ENCODE measurements at regions not wholly inside any gene's neighbourhood (a gene's known extent, or its start where the extent isn't known, plus 50 kb on each side); places are given as distances from the start of the nearest gene placed in this dataset.
A peak's percentile ranks its signal among the peaks of the same experiment; 100 is the strongest.

GRCh38 chr17:5772720-5773119 lies 188.4 kb upstream of the NLRP1 start:
- TF ChIP-seq STAT1 (IDR thresholded peaks at IDR 0.05; ENCODE audit: unreplicated experiment) (no peak), ZNF462 (CRISPR knock-in tag; IDR thresholded peaks at IDR 0.05) (no peak), POLR2AphosphoS5 (IDR thresholded peaks at IDR 0.05; ENCODE audit: low read depth) (no peak), EZH2phosphoT487 (IDR thresholded peaks at IDR 0.05; ENCODE audit: unreplicated experiment) (no peak), CTCF (conservative IDR thresholded peaks at IDR 0.05; ENCODE audit: low read depth in 2 of 2) (no peak), CREB1 (CRISPR knock-in tag; IDR thresholded peaks at IDR 0.05; ENCODE audit: low read depth) (no peak), JUNB (IDR thresholded peaks at IDR 0.05; ENCODE audit: unreplicated experiment) (no peak), ZNF331 (CRISPR knock-in tag; IDR thresholded peaks at IDR 0.05; ENCODE audit: low read depth) (no peak), REST (IDR thresholded peaks at IDR 0.05; ENCODE audit: unreplicated experiment) (no peak), ZNF114 (CRISPR knock-in tag; IDR thresholded peaks at IDR 0.05) (no peak), NANOG (IDR thresholded peaks at IDR 0.05; ENCODE audit: borderline replicate concordance) (no peak), EZH2 (IDR thresholded peaks at IDR 0.05; ENCODE audit: low read depth, unreplicated experiment) (no peak)
- no peak overlapping the region for H3K27ac Mint-ChIP-seq
- Histone ChIP-seq H3F3A (replicated peaks; ENCODE audit: low read depth) (no peaks in the 10 kb centered on the region), H3K9me2 (ENCODE audit: insufficient read depth) (no peaks in the 10 kb centered on the region), H2AFZ (0 out of 2 replicates have a peak overlapping the region, but pooled peaks have one; percentile 43), H3K27ac (ENCODE audit: low read depth) (no peak overlapping the region), H3K27me3 (ENCODE audit: insufficient read depth) (no peaks in the 10 kb centered on the region), H3K79me2 (replicated peaks; ENCODE audit: insufficient read depth) (no peaks in the 10 kb centered on the region), H4K20me1 (replicated peaks; ENCODE audit: insufficient read depth) (no peaks in the 10 kb centered on the region), H3K4me2 (no peak overlapping the region), H3K4me1 (ENCODE audit: insufficient read depth) (0 out of 2 replicates have a peak, but pooled peaks cover 3% of the 10 kb centered on the region), H3K36me3 (ENCODE audit: insufficient read depth) (no peaks in the 10 kb centered on the region), H3K4me3 (no peak overlapping the region)
- no peak for DNase-seq (ENCODE audit: low spot score)
- no peak for ATAC-seq
- H3K27me3 Mint-ChIP-seq (ENCODE audit: insufficient read depth, low read depth, poor library complexity), result peaks cover 7% of the 10 kb centered on the region
- H3K9me3 Mint-ChIP-seq, result no peaks in the 10 kb centered on the region
- no peak overlapping the region for H3K4me3 Mint-ChIP-seq
- H3K36me3 Mint-ChIP-seq (ENCODE audit: low read depth), result no peaks in the 10 kb centered on the region
- H3K4me1 Mint-ChIP-seq, result no peaks in the 10 kb centered on the region; the same call in 2 of the 3 replicates
